ENCODE measurements at regions not wholly inside any gene's neighbourhood (a gene's known extent, or its start where the extent isn't known, plus 50 kb on each side); places are given as distances from the start of the nearest gene placed in this dataset.

DNA sequence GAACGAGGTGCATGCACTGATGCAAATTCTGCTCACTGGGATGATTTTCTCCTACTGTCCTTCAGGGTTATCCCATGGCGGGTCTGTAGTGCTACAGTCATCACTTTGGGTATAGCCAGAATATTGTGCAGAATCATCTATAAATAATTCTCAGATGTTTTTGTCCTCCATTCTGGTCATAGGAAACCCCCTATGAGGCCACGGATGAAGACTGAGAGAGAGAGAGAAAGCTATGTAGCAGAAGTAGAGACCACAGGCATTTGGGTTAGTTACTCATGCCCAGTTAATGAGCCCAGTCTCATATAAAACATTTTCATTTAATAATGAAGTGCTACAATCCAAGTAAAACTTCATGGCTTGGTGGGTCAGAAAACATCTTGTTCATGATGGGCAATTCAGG, 145.1 kb upstream of the PLN start:
- H3K36me3 ChIP-seq (ENCODE audit: control insufficient read depth in 3 of 3, insufficient read depth in 2 of 3, low read depth in 1 of 3, low read length in 3 of 3): no peaks in the 10 kb centered on the region
- DNase-seq (no peak), FAIRE-seq (no peak)
- no peak overlapping the region for H3K4me3 ChIP-seq (ENCODE audit: low read depth in 1 of 3, low read length in 3 of 3)
- 67 to 82% (median 73%) methylated on average over 3 of the region's 3 CpGs for WGBS, 3 donors
- H3K4me1 ChIP-seq (ENCODE audit: control insufficient read depth in 3 of 3, insufficient read depth in 2 of 3, low read depth in 1 of 3, low read length in 2 of 3): no peaks in the 10 kb centered on the region
- no peaks in the 10 kb centered on the region for H3K27me3 ChIP-seq (ENCODE audit: control insufficient read depth in 3 of 3, insufficient read depth in 3 of 3, low read length in 3 of 3)
- no peak overlapping the region for H3K27ac ChIP-seq (ENCODE audit: low read depth in 1 of 3, low read length in 2 of 3)
- H3K9me3 ChIP-seq (ENCODE audit: control insufficient read depth in 2 of 2, insufficient read depth in 1 of 2, low read depth in 1 of 2, low read length in 1 of 2): peaks cover 0 to 7% of the 10 kb centered on the region in 2 donors

DNA sequence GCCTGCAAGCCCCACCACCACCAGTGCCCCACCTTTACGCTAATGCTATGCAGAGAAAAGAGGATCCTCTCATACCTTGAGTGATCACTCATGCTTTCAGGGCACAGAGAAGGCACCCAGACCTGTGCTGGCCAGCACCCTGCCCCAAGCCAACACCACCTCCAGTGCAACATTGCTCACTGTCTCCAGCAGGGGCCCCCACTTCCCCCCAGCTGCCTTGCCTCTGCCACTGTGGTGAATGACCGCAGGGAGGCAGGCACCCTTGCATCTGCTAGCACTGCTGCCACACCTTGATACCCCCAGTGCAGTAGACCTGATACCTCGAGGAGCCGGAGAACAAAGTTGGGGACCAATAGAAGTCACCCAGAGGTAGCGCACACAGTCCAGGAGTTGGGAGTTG, 139.2 kb upstream of the PLN start:
- DNase-seq (no peak), FAIRE-seq (no peak)
- WGBS, 3 donors: 84 to 92% (median 87%) methylated on average over 5 of the region's 5 CpGs
- Histone ChIP-seq H3K27me3 (ENCODE audit: control insufficient read depth in 3 of 3, insufficient read depth in 3 of 3, low read length in 3 of 3) (no peaks in the 10 kb centered on the region), H3K36me3 (ENCODE audit: control insufficient read depth in 3 of 3, insufficient read depth in 2 of 3, low read depth in 1 of 3, low read length in 3 of 3) (no peaks in the 10 kb centered on the region), H3K4me3 (ENCODE audit: low read depth in 1 of 3, low read length in 3 of 3) (no peak overlapping the region), H3K4me1 (ENCODE audit: control insufficient read depth in 3 of 3, insufficient read depth in 2 of 3, low read depth in 1 of 3, low read length in 2 of 3) (no peaks in the 10 kb centered on the region), H3K27ac (ENCODE audit: low read depth in 1 of 3, low read length in 2 of 3) (no peak overlapping the region), H3K9me3 (ENCODE audit: control insufficient read depth in 2 of 2, insufficient read depth in 1 of 2, low read depth in 1 of 2, low read length in 1 of 2) (peaks cover 0 to 10% of the 10 kb centered on the region in 2 donors)

DNA sequence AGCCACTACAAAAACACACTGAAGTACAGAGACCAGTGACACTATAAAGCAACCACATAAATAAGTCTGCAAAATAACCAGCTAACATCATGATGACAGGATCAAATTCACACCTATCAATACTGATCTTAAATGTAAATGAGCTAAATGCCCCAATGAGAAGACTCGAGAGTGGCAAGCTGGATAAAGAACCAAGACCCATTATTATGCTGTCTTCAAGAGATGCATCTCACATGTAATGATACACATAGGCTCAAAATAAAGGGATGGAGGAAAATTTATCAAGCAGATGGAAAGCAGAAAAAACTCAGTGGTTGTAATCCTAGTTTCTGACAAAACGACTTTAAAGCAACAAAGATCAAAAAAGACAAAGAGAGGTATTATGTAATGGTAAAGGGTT, 138.1 kb upstream of the PLN start:
- 74 to 81% (median 80%) methylated on average over 2 of the region's 2 CpGs for WGBS, 3 donors
- no peak overlapping the region for H3K4me3 ChIP-seq (ENCODE audit: low read depth in 1 of 3, low read length in 3 of 3)
- H3K27ac ChIP-seq (ENCODE audit: low read depth in 1 of 3, low read length in 2 of 3): no peak overlapping the region
- FAIRE-seq: no peak
- no peak for DNase-seq
- no peaks in the 10 kb centered on the region for H3K36me3 ChIP-seq (ENCODE audit: control insufficient read depth in 3 of 3, insufficient read depth in 2 of 3, low read depth in 1 of 3, low read length in 3 of 3)
- no peaks in the 10 kb centered on the region for H3K4me1 ChIP-seq (ENCODE audit: control insufficient read depth in 3 of 3, insufficient read depth in 2 of 3, low read depth in 1 of 3, low read length in 2 of 3)
- no peaks in the 10 kb centered on the region for H3K27me3 ChIP-seq (ENCODE audit: control insufficient read depth in 3 of 3, insufficient read depth in 3 of 3, low read length in 3 of 3)
- H3K9me3 ChIP-seq (ENCODE audit: control insufficient read depth in 2 of 2, insufficient read depth in 1 of 2, low read depth in 1 of 2, low read length in 1 of 2): peaks cover 0 to 10% of the 10 kb centered on the region in 2 donors

All from small intestine (tissue), 7 donors.